PFSK-1 (cell line): ENCODE measurements at regions not wholly inside any gene's neighbourhood (a gene's known extent, or its start where the extent isn't known, plus 50 kb on each side); places are given as distances from the start of the nearest gene placed in this dataset.

Experiments used
- FOXP2 ChIP-seq: optimal IDR thresholded peaks from 2 replicates; pipeline ENCODE3; 2011; ENCODE audit warnings: borderline replicate concordance, control low read depth, inconsistent platforms; ENCODE audit not compliant: insufficient read depth; ENCODE audit errors: extremely low read length, extremely low read depth
- POLR2AphosphoS5 ChIP-seq: IDR thresholded peaks from 2 replicates; pipeline ENCODE4 v1.6.1; 2012; ENCODE audit warnings: low read depth, mild to moderate bottlenecking, control low read depth, low read length, moderate library complexity
- SIN3A ChIP-seq: IDR thresholded peaks from 2 replicates; pipeline ENCODE4 v1.6.1; 2012; ENCODE audit warnings: mild to moderate bottlenecking, low read length, moderate library complexity, borderline replicate concordance; ENCODE audit not compliant: insufficient read depth
- TAF1 ChIP-seq: IDR thresholded peaks from 2 replicates; pipeline ENCODE4 v1.6.1; 2012; ENCODE audit warnings: low read length, control low read depth, borderline replicate concordance; ENCODE audit not compliant: insufficient read depth
- TF ChIP-seq, protein P1 (sequence below), 2 experiments: IDR thresholded peaks; 2 replicates each; pipeline versions ENCODE4 v1.6.1 to v1.8.0; 2011 to 2012; ENCODE audit warnings: low read depth in 2 of 2, low read length in 2 of 2, control low read depth in 1 of 2, inconsistent platforms in 1 of 2, mild to moderate bottlenecking in 1 of 2, moderate library complexity in 1 of 2; ENCODE audit not compliant: insufficient read depth in 1 of 2

DNA sequence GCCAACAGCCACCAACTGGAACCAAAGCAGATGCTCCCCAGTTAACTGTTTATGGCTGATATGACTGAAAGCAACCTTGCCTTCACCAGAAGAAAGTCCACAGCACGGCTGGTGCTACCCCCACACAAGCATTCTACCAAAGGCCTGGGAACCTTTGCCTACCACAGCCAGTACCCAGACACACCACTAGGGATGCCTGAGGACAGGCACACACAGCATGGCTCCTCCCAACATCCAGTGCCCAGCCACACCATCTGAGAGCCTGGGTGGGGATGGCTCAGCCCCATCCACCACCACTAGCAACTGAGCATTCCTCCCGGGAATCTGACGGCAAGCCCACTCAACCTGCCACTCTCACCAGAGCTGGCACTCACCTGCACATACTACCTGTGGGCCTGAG is 178.6 kb downstream of the SLC7A11 start:
- TF ChIP-seq FOXP2: no peak
- TF ChIP-seq, protein P1, sequence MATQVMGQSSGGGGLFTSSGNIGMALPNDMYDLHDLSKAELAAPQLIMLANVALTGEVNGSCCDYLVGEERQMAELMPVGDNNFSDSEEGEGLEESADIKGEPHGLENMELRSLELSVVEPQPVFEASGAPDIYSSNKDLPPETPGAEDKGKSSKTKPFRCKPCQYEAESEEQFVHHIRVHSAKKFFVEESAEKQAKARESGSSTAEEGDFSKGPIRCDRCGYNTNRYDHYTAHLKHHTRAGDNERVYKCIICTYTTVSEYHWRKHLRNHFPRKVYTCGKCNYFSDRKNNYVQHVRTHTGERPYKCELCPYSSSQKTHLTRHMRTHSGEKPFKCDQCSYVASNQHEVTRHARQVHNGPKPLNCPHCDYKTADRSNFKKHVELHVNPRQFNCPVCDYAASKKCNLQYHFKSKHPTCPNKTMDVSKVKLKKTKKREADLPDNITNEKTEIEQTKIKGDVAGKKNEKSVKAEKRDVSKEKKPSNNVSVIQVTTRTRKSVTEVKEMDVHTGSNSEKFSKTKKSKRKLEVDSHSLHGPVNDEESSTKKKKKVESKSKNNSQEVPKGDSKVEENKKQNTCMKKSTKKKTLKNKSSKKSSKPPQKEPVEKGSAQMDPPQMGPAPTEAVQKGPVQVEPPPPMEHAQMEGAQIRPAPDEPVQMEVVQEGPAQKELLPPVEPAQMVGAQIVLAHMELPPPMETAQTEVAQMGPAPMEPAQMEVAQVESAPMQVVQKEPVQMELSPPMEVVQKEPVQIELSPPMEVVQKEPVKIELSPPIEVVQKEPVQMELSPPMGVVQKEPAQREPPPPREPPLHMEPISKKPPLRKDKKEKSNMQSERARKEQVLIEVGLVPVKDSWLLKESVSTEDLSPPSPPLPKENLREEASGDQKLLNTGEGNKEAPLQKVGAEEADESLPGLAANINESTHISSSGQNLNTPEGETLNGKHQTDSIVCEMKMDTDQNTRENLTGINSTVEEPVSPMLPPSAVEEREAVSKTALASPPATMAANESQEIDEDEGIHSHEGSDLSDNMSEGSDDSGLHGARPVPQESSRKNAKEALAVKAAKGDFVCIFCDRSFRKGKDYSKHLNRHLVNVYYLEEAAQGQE (IDR thresholded peaks at IDR 0.05; ENCODE audit: insufficient read depth in 1 of 2, low read depth in 2 of 2, low read length in 2 of 2): no peak
- TF ChIP-seq TAF1: no peak
- TF ChIP-seq POLR2AphosphoS5: no peak
- TF ChIP-seq SIN3A: no peak

DNA sequence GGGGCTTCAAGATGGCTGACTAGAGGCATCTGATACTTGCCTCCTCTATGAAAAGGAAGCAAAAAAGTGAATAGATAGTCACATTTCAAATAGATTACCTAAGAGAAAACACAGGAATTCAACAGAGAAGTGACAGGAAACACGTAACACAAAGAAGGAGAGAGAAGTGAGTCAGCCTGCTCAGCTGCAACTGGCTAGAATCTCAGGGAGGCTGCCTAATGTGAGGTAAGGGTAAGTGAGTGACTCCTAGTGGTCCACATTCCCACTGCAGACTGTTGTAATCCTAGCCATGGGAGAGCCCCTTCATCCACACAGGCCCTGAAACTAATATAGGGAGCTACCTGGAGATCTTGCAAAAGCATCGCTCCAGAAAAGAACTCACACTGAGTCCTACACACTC is 179.2 kb downstream of the SLC7A11 start:
- TF ChIP-seq POLR2AphosphoS5 (no peak), SIN3A (no peak), TAF1 (no peak), FOXP2 (no peak)
- TF ChIP-seq, protein P1 (IDR thresholded peaks at IDR 0.05; ENCODE audit: insufficient read depth in 1 of 2, low read depth in 2 of 2, low read length in 2 of 2): no peak

DNA sequence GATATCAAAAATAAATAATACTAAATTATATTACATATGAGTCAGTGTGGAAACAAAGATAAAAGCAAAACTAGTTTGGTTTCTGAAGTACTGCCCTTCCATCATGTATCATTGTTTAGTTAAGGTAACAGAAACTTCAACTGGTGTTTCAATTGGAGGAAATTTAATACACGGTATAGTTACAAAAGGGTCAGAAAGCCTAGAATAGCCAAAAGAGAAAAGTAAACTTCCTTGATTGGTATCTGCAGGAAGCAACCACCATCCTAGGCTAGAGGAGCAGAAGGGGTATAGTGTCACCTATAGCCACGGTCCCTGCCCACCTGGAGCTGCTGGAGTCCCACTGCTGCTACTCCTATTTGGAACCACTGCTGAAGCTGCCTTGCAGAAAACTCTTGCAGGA is 185.6 kb downstream of the SLC7A11 start:
- TF ChIP-seq POLR2AphosphoS5 (no peak), TAF1 (no peak), FOXP2 (no peak), SIN3A (no peak)
- TF ChIP-seq, protein P1 (IDR thresholded peaks at IDR 0.05; ENCODE audit: insufficient read depth in 1 of 2, low read depth in 2 of 2, low read length in 2 of 2): no peak

DNA sequence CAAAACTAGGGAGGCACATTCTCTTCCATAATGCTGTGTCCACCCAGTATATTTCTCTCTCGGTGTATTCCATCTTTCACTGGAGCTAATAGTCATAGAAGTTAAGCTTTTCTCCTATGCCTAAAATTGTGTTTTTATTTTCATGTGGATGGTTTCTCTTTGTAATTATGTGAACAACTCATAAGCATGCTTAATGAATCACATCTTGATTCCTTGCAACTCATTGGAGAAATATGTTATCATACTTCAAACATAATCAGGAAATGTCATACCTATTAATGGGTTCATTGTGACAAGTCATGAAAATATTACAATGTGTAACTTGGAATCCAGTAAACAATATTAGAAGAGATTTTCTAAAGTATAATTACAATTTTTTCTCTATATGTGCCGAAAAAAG is 186.3 kb downstream of the SLC7A11 start:
- no peak for TF ChIP-seq TAF1
- TF ChIP-seq FOXP2: no peak
- TF ChIP-seq POLR2AphosphoS5: no peak
- TF ChIP-seq, protein P1 (IDR thresholded peaks at IDR 0.05; ENCODE audit: insufficient read depth in 1 of 2, low read depth in 2 of 2, low read length in 2 of 2): no peak
- TF ChIP-seq SIN3A: no peak

DNA sequence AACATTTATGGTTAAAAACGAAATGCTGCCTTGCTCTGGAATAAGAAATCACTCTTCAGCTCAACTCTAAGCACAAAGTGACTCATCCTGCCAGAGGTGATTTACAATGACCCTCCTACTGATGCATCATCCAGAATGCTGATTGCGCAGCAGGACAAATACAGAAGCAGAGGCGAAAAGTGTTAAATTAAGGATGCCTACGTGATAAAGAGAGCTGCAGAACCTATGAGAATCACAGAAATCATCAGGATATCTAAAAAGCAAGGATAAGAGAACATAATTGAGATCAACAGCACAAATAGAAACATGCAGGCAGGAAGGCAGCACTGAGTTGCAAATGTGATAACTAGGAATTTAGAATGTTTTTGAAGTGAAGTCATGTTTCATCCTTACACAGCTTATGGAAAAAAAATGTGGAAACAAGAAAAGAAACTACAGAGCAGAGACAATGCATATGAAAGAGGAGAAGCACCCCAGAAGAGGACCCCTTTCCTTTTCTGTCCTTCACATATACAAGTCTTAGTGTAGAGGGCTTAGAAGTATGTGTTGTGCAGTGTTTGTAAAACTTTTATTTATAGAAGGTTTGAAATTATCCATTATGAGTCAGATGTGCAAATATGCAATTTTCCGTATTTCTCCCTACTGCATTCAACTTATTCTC is 188.4 kb downstream of the SLC7A11 start:
- no peak for TF ChIP-seq SIN3A
- TF ChIP-seq TAF1: no peak
- no peak for TF ChIP-seq POLR2AphosphoS5
- TF ChIP-seq, protein P1 (IDR thresholded peaks at IDR 0.05; ENCODE audit: insufficient read depth in 1 of 2, low read depth in 2 of 2, low read length in 2 of 2): no peak
- no peak for TF ChIP-seq FOXP2
